H9 (cell line): ENCODE measurements at regions not wholly inside any gene's neighbourhood (a gene's known extent, or its start where the extent isn't known, plus 50 kb on each side); places are given as distances from the start of the nearest gene placed in this dataset.

Experiments
- DNase-seq: peaks from one replicate; pipeline ENCODE4 v3.0.0-alpha.2; 2017
- H2AFZ ChIP-seq: one replicate; pipeline ENCODE4 v1.6.1; 2013; ENCODE audit warnings: mild to moderate bottlenecking, low read length, control low read depth, moderate library complexity
- H2AK5ac ChIP-seq: 2 replicates; pipeline ENCODE4 v1.6.1; 2013; ENCODE audit warnings: low read length, control low read depth, mixed read lengths; ENCODE audit not compliant: insufficient read length
- H2BK120ac ChIP-seq: one replicate; pipeline ENCODE4 v1.6.1; 2013; ENCODE audit warnings: low read depth, mild to moderate bottlenecking, low read length, control low read depth, inconsistent platforms; ENCODE audit not compliant: poor library complexity, severe bottlenecking
- H2BK12ac ChIP-seq: 2 replicates; pipeline ENCODE4 v1.6.1; 2013; ENCODE audit warnings: low read length, control low read depth, mixed read lengths, low read depth; ENCODE audit not compliant: insufficient read length
- H2BK15ac ChIP-seq: 2 replicates; pipeline ENCODE4 v1.6.1; 2013; ENCODE audit warnings: low read depth, low read length, control low read depth
- H2BK20ac ChIP-seq: one replicate; pipeline ENCODE4 v1.6.1; 2013; ENCODE audit warnings: low read depth, mild to moderate bottlenecking, low read length, control low read depth, inconsistent platforms; ENCODE audit not compliant: poor library complexity, severe bottlenecking
- H2BK5ac ChIP-seq: 2 replicates; pipeline ENCODE4 v1.6.1; 2013; ENCODE audit warnings: low read length, control low read depth, mixed read lengths; ENCODE audit not compliant: insufficient read length
- H3K14ac ChIP-seq: 2 replicates; pipeline ENCODE4 v1.6.1; 2013; ENCODE audit warnings: low read length, control low read depth; ENCODE audit not compliant: insufficient read depth
- H3K18ac ChIP-seq: 2 replicates; pipeline ENCODE4 v1.6.1; 2013; ENCODE audit warnings: low read depth, mild to moderate bottlenecking, mixed read lengths, low read length, control low read depth; ENCODE audit not compliant: insufficient read length
- H3K23ac ChIP-seq: 2 replicates; pipeline ENCODE4 v1.6.1; 2013; ENCODE audit warnings: low read length, control low read depth, mixed read lengths, low read depth; ENCODE audit not compliant: insufficient read length
- H3K23me2 ChIP-seq: 2 replicates; pipeline ENCODE4 v1.6.1; 2013; ENCODE audit warnings: low read depth, mild to moderate bottlenecking, mixed read lengths, low read length, control low read depth; ENCODE audit not compliant: insufficient read length, poor library complexity, severe bottlenecking
- H3K27ac ChIP-seq: 2 replicates; pipeline ENCODE4 v1.5.1; 2013; ENCODE audit warnings: low read length, control low read depth, mixed read lengths, low read depth; ENCODE audit not compliant: insufficient read length
- H3K27me3 ChIP-seq: 2 replicates; pipeline ENCODE4 v1.6.1; 2013; ENCODE audit warnings: low read length, control low read depth, inconsistent platforms; ENCODE audit not compliant: insufficient read depth
- H3K4ac ChIP-seq: 2 replicates; pipeline ENCODE4 v1.6.1; 2013; ENCODE audit warnings: low read depth, mild to moderate bottlenecking, control low read depth, inconsistent platforms, low read length, moderate library complexity
- H3K4me1 ChIP-seq: 2 replicates; pipeline ENCODE4 v1.6.1; 2013; ENCODE audit warnings: low read length, control low read depth, inconsistent platforms; ENCODE audit not compliant: insufficient read depth
- H3K4me2 ChIP-seq: 2 replicates; pipeline ENCODE4 v1.6.1; 2013; ENCODE audit warnings: low read length, control low read depth, mixed read lengths; ENCODE audit not compliant: insufficient read length, insufficient read depth
- H3K56ac ChIP-seq: 2 replicates; pipeline ENCODE4 v1.6.1; 2013; ENCODE audit warnings: low read depth, mild to moderate bottlenecking, mixed read lengths, low read length, control low read depth; ENCODE audit not compliant: insufficient read length
- H3K79me1 ChIP-seq: 2 replicates; pipeline ENCODE4 v1.6.1; 2013; ENCODE audit warnings: low read depth, mild to moderate bottlenecking, moderate library complexity, low read length, control low read depth, inconsistent platforms; ENCODE audit not compliant: insufficient read depth, poor library complexity, severe bottlenecking
- H3K79me2 ChIP-seq: 2 replicates; pipeline ENCODE4 v1.6.1; 2013; ENCODE audit warnings: low read length, control low read depth, inconsistent platforms; ENCODE audit not compliant: insufficient read depth
- H3K9ac ChIP-seq: 2 replicates; pipeline ENCODE4 v1.6.1; 2013; ENCODE audit warnings: low read length, control low read depth, mixed read lengths; ENCODE audit not compliant: insufficient read length; ENCODE audit errors: extremely low read depth
- H3K9me3 ChIP-seq: one replicate; pipeline ENCODE4 v1.6.1; 2013; ENCODE audit warnings: low read depth, low read length, inconsistent platforms; ENCODE audit not compliant: control insufficient read depth
- H3T11ph ChIP-seq: one replicate; pipeline ENCODE4 v1.6.1; 2013; ENCODE audit warnings: mild to moderate bottlenecking, low read length, control low read depth, inconsistent platforms
- H4K20me1 ChIP-seq: one replicate; pipeline ENCODE4 v1.6.1; 2013; ENCODE audit not compliant: control insufficient read depth, insufficient read length, insufficient read depth
- H4K5ac ChIP-seq: 2 replicates; pipeline ENCODE4 v1.6.1; 2013; ENCODE audit warnings: low read depth, mild to moderate bottlenecking, mixed read lengths, low read length, control low read depth; ENCODE audit not compliant: insufficient read length
- H4K8ac ChIP-seq: replicated peaks from 2 replicates; pipeline ENCODE4 v1.6.1; 2013; ENCODE audit warnings: low read length, control low read depth, mixed read lengths, low read depth; ENCODE audit not compliant: insufficient read length
- H4K91ac ChIP-seq: 2 replicates; pipeline ENCODE4 v1.6.1; 2013; ENCODE audit warnings: low read depth, mild to moderate bottlenecking, moderate library complexity, mixed read lengths, low read length, control low read depth; ENCODE audit not compliant: insufficient read length
- H3K27ac Mint-ChIP-seq, 3 experiments: 2 replicates in 2 of 3; 3 replicates in 1 of 3; pipeline ENCODE4 v1.8.0; 2020 to 2021; ENCODE audit warnings: mixed read lengths in 3 of 3, mild to moderate bottlenecking in 1 of 3, moderate library complexity in 1 of 3
- H3K27me3 Mint-ChIP-seq: 2 replicates; pipeline ENCODE4 v1.8.0; 2021; ENCODE audit warnings: low read depth, mild to moderate bottlenecking, moderate library complexity, mixed read lengths
- H3K36me3 Mint-ChIP-seq, 3 experiments: 2 replicates in 2 of 3; 3 replicates in 1 of 3; pipeline ENCODE4 v1.8.0; 2020 to 2021; ENCODE audit warnings: low read depth in 3 of 3, mixed read lengths in 3 of 3; ENCODE audit not compliant: insufficient read depth in 1 of 3
- H3K4me1 Mint-ChIP-seq, 2 experiments: 2 replicates each; pipeline ENCODE4 v1.8.0; 2020; ENCODE audit warnings: mixed read lengths in 2 of 2
- H3K4me3 Mint-ChIP-seq, 2 experiments: 2 replicates in 1 of 2; 3 replicates in 1 of 2; pipeline ENCODE4 v1.8.0; 2020 to 2021; ENCODE audit warnings: mild to moderate bottlenecking in 2 of 2, mixed read lengths in 2 of 2, moderate library complexity in 1 of 2
- H3K9me3 Mint-ChIP-seq, 2 experiments: 2 replicates in 1 of 2; 3 replicates in 1 of 2; pipeline ENCODE4 v1.8.0; 2020; ENCODE audit warnings: mild to moderate bottlenecking in 2 of 2, mixed read lengths in 2 of 2, moderate library complexity in 1 of 2
- CTCF ChIP-seq: fragments of 200-600 bp; sonication (generic); conservative IDR thresholded peaks from 3 replicates; pipeline ENCODE4 v1.8.0; 2021; ENCODE audit warnings: antibody characterized with exemption, mild to moderate bottlenecking
- WGBS: extraction: QIAGEN DNeasy Blood & Tissue Kit; methylation state at CpG from one replicate; pipeline ENCODE4 v1.1.7; 2013; ENCODE audit warnings: missing lambda C conversion rate, low lambda C conversion rate, mixed read lengths; ENCODE audit not compliant: insufficient read length; ENCODE audit errors: extremely low coverage; 5-methylcytosine and 5-hydroxymethylcytosine counted together

DNA sequence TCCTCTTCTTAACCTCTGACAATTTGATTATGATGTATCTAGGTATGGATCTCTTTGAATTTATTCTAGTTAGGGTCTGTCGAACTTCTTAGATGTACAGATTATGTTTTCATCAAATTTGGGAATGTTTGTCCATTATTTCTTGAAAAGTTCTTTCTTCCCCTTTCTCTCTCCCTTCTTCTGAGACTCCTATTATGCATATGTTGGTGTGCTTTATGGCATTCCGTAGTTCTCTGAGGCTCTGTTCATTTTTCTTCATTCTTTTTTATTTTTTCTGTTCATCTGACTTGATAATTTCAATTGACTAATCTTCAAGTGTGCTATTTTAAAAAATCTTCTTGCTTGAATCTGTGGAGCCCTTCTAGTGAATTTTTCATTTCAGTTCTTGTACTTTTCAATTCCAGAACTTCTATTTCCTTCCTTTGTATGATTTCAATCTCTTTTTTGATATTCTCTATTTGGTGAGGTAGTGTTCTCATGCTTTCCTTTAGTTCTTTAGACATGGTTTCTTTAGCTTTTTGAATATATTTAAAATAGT lies 79.8 kb downstream of the TMEM270 start:
- no peak overlapping the region for H3K27ac Mint-ChIP-seq

More for the DNA sequence above, 79.8 kb downstream of the TMEM270 start:
- Histone ChIP-seq H3K27me3 (no peaks in the 10 kb centered on the region), H2BK12ac (no peak overlapping the region), H4K8ac (no peak overlapping the region), H3K23me2 (no peaks in the 10 kb centered on the region), H3K56ac (no peak overlapping the region), H3K27ac (no peak overlapping the region), H2AFZ (no peak overlapping the region), H4K91ac (no peak overlapping the region), H3K4me1 (no peaks in the 10 kb centered on the region), H3K23ac (no peak overlapping the region), H3K4ac (no peak overlapping the region), H2BK15ac (no peak overlapping the region), H3K79me2 (no peaks in the 10 kb centered on the region), H3K79me1 (no peaks in the 10 kb centered on the region), H3K18ac (no peak overlapping the region), H3K9me3 (no peaks in the 10 kb centered on the region), H2BK20ac (no peak overlapping the region), H2BK5ac (no peak overlapping the region), H2BK120ac (no peak overlapping the region), H4K20me1 (no peaks in the 10 kb centered on the region), H3K14ac (no peak overlapping the region), H4K5ac (no peak overlapping the region), H3K4me2 (no peak overlapping the region), H2AK5ac (no peak overlapping the region), H3T11ph (no peak overlapping the region), H3K9ac (no peak overlapping the region)
- TF ChIP-seq CTCF, result no peak
- peaks cover 3% of the 10 kb centered on the region in 2 experiments; a peak in 2 of 4 replicates for H3K4me1 Mint-ChIP-seq
- H3K4me3 Mint-ChIP-seq, result no peak overlapping the region
- WGBS, result no CpG with 5 or more reads among the region's 2 CpGs
- peaks cover 15 to 30% of the 10 kb centered on the region in 2 experiments for H3K9me3 Mint-ChIP-seq
- H3K27me3 Mint-ChIP-seq, result no peaks in the 10 kb centered on the region
- DNase-seq, result no peak
- peaks cover 4 to 12% (median 5%) of the 10 kb centered on the region in 3 experiments; a peak in 5 of 7 replicates for H3K36me3 Mint-ChIP-seq
